HG03066 (cell line): ENCODE measurements at regions not wholly inside any gene's neighbourhood (a gene's known extent, or its start where the extent isn't known, plus 50 kb on each side); places are given as distances from the start of the nearest gene placed in this dataset.

ENCODE experiments used
- ATAC-seq: cut with Tn5 transposase; IDR thresholded peaks from one replicate; pipeline ENCODE4 v1.9.1; 2021; ENCODE audit warnings: low read depth; ENCODE audit not compliant: unreplicated experiment

DNA sequence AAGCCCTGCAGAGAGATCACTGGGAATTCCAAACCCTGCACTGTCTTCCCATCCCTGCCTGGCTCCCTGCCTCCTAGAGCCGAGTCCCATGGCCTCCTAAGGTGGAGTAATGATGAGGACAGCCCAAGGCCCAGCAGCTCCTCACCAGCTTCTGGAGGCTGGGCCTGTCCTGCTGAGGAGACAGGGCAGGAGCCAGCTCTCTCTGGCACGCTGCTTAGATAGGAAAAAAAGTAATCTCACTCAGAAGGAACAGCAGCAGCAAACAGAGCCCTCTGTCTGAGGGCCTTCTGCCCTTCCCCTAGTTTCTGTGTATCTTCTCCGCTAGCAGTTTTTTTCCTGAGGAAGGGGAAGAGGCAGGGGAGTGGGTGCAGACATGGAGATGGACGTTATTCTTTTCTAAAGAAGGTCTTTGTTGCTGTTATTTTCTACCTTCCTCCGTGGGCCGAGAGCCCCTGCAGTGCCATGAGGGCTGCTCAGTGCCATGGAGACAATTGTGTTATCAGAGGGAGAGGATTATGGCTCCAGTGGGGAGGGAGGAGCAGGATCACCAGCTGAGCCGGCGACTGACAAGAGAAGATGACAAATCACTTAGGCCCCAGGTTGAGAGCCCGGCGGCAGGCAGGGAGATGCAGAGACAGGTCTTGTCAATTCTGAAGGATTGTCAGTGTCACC, 315.3 kb downstream of the BUD13 start:
- ATAC-seq, result no peak

DNA sequence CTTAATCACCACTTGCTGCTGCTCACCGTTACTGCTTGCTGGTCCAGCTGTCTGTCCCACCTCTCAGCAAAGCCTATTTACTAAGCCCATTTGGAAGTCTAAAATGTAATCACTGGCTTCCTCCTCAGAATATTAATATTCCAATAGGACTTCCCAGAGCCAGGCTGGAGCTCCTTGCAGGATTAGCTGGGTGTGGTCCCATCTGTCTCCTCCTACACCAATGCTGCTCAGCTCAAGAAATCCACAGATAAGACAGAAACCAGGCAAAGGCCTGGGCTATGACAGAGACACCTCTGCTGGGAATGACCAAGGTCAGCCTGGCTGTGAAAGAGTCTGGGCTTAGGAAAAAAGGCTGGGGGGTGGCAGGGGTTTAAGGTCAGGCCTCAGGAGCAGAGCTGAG, 317.8 kb downstream of the BUD13 start:
- ATAC-seq, result no peak

DNA sequence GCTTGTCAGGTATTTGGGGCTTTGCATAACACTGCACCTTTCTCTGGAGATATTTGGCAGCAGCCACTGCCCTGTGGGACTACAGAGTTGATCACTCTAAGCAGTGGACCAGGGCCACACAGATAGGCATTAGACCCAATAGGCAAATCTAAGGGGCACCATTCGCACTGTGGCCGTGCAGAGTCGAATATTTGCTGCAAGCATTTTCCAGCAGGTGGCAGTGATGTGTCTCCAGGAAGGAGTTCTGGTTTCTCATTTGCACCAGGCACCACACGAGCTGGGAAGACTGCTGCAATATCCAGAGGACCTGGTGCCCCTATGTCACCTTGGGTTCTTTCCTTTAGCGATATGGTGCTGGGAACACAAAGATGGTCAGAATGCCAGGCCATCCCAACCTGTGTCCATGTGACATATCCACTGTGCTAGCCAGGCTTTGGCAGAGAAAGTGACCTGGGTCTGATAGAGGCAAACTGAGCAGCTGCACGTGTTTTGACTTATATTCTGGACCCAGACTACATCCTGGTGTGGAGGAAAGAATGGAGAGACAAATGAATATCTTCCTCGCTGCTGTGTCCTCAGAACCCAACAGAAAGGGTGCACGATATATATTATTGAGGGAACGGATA, 318.7 kb downstream of the BUD13 start:
- ATAC-seq, result no peak

DNA sequence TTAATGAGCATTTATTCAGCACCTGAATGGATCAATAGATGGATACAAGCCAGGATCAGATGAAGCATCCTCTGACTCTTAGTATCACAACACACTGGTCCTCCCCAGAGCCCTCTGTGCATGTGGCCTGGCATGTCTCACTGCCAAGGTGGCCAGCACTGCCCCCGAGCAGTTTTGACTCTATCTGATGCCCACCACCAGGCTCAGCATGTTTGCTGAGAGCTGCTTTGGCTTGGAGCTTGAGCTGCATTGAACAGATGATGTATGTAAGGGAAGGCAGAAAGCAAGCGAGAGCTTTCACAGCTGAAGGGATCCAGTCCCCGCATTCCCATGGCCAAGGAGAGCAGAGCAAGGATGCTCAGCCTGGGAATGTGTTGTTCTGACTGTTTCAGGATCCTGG, 320.3 kb downstream of the BUD13 start:
- ATAC-seq, result no peak

DNA sequence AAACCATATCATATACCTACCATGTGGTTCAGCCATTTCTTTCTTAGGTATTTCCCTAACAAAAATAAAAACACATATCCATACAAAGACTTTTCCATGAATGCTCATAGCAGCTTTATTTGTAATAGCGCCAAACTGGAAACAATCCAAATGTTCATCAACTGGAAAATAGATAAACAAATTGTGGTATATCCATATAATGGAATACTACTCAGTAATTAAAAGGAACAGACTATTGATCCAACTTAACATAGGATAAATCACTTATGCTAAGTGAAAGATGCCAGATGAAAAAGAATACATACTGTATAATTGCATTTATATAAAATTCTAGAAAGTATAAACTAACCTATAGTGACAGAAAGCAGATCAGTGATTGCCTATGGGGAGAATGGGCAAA, 323.3 kb downstream of the BUD13 start:
- no peak for ATAC-seq

DNA sequence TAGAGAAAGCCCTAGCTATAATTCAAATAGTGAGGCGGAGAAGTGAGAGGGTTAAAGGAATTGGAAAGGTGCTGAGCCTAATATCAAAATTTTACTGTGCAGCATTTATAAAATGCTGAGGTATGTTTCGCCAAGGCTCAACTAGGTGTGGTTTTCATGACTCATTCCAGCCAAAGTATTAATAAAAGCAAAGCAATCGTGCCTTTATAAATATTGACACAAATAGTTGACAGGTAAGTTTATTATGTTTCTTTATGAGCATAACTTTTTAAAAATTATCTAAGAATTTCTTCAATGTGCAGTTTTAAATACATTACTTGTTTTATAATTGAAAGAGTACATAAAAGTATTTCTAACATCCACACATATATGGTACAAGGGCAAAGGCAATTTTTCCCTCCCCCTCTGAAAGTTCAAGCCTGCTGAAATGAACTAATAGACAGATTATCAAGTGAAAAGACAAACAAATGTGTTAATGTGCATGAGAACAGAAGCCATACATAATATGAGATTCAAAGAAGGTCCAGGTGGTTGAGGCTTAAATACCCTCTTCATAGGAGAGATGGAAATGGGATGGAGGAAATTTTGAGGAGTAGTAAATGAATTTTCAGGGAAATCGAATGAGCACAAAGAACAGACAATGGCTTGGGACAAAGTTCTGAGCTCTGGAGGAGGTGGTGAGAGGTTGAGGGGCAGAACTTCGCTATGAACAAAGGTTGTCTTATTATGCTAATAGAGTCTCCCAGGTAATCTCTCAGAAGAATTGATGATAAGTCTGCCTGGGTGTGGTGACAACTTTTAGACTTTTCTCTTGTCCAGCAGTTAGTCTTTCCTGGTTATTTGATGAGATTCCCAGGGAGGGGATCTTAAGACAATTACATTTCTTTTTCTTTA, 326.5 kb downstream of the BUD13 start:
- no peak for ATAC-seq

DNA sequence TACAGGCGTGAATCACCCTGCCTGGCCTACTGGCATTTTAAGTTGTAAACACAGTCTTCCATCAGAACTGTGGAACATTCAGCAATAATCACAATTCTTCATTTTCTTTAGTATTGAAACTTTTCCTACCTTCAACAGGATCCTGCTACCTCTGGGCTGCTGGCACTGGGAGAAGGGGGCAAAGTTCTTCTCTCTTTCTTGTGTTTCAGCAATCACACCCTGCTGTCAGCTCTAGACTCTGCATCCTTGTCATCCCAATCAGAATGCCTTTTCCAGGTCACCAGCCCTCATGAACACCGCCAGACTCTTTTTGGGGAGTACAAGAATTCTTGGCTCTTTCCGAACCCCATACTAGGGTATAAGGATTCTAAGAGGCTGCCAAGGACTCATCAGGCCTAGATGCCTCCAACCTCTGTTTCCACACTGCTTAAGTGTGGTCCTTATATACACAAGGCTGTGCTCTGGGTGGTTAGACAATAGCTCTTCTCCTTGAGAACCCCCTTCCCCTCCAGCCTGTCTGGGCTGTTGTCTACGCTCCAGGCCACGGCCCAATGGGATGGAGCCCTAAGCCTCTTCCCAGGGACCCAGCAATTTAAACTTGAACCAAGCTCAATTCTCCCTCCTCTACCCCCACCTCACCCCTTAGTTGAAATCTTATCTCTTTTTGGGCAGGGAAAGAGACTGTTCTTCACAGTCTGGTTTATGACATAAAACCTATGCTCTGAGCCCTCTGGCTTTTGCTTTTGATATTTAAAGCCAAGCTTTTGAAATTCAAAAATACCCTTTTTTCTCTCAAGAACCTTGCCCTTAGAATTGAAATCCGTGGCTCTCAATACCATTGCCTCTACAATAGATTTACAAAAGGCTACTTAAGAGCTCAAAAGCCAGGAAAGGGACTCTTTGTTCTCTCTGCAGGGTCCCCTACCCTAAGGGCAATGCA, 327.4 kb downstream of the BUD13 start:
- no peak for ATAC-seq

DNA sequence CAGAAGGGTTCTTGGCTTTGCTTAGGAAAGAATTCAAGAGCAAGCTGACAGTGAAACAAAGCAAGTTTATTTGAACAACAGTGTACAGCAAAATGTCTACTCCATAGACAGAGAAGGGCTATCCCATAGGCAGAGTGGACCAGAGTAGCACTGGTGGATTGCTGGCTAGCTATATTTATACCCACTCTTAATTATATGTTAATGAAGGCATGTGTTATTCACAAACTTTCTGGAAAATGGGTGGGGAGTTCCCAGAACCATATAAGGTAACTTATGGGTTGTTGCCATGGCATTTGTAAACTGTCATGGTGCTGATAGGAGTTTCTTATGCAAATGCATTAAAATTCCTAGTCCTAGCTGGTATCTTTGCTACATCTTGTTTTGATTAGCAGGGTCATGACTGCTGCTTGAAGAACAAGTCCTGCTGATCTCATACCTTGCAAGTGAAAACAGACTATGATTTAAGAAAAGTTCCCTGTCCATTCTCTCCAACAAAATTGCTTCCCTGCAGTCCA, 330.5 kb downstream of the BUD13 start:
- no peak for ATAC-seq

DNA sequence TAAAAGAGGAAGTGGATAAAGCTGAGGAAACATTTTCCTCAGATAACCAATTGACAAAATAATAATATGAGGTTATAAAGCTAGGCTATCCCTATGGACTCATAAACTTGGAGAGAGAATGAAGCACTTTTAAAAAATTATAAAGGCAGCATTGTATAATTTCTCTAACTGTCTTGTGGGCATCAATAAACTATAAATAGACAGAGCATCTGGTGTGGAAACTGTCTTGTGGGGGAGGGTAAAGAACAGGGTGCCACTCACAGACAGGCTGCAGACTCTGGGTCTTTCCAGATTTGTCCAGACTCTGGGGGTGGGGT, 333.5 kb downstream of the BUD13 start:
- no peak for ATAC-seq

DNA sequence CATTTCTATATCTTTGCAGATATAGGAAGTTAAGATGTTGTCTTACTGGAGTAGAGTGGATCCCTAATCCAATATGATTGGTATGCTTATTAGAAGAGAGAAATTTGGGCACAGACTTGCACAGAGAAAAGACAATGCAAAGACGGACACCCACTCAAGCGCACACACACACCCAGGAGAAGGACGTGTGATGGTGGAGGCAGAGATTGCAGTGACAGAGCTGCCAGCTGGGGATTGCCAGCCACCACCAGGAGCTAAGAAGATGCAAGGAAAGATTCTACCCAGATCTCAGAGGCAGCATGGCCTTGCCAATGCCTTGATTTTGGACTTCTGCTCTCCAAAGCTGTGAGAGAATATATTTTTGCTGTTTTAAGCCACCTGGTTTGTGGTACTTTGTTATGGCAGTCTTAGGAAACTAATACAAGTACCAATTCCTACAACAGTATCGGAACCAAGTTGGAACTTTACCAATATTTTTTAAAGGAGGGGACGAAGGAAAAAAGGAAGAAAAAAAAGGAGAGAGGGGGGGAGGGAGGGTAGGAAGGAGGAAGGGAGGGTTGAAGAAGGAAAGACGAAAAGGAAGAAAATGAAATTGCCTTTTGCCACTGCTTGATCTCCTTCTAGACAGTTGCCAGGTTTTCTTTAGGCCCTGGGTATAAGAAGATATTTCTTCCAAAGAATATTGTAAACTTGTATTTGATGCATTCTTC, 334.0 kb downstream of the BUD13 start:
- no peak for ATAC-seq

DNA sequence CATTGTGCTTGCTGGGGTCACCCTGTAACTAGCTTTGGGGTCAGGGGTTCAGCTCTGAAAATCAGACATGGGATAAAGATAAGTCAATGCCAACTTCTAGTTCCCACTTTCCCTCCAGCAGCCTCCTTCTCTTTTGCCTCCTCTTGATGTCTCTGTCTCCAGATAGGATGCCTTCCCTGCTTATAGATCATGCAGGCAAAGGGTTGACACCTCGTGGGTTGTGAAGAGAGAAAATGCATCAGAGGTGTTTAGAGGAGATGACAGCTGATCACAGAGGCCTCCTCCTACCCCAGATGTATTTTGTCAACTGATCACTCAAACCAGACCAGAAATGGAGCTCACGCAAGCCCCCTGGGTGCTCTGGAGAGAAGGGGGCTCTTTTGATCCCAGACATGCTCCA, 337.8 kb downstream of the BUD13 start:
- no peak for ATAC-seq

DNA sequence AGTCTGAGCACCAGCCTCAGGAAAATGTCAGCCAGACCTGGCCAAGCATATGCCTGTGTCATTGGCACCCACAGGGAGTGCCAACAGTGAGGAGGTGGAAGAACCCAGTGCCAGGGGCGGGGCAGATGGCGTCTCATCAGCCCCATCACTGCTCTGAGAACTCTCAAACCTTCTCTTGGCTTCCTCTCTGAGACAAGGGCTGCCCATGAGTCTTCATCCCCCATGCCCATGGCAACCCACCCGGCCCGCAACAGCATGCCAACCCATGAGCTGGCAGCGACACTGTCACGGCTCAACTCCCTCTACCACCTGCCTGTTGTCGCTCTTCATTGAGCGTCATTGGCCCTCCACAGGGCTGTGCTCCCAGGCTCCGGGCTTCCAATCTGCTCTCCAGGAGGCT, 340.5 kb downstream of the BUD13 start:
- no peak for ATAC-seq

DNA sequence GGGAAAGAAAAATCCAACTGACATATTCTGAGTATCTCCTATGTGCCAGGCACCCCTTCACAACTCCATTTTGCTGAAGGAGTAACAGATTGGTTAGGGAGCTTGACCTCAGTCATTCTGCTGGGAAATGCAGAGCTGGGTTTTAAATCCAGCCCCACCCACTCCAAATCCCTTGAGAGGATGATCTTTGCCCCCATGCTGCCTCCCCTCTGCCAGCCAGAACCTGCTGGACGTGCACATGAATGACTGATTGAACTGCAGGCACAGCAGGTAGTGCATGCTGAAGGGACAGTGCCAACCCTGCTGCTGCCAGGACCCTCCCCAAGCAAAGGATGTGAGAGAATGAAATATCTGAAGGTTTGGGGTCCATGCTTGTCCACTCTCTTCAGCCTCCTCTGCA, 340.9 kb downstream of the BUD13 start:
- no peak for ATAC-seq

DNA sequence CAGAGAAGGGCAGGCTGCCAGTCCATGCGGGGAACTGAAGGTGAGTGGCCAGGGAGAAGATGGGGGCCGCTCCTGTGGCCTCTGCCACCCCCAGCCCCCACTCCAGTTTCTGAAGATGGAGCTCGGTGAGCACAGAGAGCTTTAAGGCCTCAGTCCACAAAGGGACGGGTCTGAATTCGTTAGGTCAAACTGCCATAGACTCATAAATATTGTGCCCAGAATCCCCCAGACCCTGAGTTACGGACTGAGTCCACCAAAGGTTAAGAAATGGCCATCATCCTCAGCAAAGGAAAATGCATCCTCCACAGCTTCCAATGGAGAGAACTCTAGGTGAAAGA, 344.2 kb downstream of the BUD13 start:
- ATAC-seq, result no peak

DNA sequence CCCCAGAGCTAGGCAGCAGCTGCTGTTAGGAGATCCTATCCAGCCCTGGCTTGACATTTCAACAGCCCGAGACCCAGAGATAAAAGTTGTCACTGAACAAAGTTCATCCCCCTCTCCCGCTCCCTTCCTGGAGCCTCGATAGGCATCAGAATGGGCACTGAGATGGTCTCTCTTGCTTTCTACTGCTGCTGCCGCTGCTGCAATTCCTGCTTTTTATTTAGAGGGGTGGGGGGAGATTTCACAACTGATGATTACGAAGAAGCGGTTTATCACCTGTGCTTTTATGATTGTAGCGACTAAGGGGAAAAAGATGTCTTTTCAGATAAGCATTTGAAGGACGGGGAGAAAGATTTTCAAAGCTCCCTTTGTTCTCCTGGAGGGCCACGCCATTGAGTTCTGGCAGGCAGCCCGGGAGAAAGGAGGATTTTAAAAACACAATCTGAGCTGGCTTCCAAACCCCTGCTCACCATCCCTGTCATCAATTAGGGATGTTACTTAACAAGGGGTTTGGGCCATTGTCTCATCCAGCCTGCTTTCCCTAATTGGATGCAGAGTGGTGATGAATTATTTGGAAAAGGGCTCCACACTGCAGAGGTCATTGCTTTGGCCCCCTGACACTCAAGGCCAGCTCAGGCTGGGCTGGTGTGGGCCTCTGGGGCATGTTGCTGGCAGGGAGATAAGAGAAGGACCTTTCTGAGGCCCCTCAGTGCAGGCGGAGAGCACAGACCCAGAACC, 344.7 kb downstream of the BUD13 start:
- ATAC-seq, result no peak

DNA sequence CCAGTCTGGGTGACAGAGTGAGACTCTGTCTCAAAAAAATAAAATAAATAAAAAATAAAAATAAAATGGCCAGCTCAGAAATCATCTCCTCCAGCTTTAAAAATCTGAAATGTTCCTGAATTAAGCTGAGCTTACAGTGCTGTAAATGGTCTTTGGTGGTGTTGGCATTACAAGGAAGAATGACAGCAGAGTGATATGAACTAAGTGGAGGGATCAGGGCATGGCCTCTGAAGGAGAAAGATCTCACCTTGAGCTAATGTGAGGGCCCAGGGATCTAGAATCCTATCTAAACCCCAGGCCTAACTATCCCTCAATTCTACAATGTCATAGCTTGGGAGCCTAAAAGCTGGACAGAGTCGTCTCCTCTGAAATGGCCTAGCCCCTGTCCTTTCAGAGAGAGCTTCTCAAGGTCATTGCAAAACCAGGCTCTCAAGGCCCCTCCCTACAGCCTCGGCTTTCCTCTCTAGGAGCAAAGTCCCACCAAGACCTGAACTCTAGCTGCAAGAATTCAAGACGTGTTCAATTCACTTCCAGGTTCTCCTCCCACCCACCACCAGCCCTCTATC, 345.4 kb downstream of the BUD13 start:
- ATAC-seq, result no peak

DNA sequence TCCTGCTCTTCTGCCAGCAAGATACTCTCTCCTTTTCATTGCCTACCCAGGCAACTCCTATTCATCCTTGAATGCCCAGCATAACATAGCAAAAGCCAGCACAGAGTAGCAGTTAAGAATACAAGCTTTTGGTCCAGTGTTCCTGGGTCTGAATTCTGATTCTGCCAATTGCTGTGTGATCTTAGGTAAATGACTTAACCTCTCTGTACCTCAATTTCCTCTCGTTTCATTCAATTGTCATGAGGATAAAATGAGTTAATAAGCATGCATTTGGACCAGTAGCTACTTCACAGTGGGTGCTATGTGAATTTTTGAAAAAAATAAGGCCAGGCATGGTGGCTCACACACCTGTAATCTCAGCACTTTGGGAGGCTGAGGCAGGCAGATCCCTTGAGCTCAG, 346.0 kb downstream of the BUD13 start:
- ATAC-seq, result no peak

DNA sequence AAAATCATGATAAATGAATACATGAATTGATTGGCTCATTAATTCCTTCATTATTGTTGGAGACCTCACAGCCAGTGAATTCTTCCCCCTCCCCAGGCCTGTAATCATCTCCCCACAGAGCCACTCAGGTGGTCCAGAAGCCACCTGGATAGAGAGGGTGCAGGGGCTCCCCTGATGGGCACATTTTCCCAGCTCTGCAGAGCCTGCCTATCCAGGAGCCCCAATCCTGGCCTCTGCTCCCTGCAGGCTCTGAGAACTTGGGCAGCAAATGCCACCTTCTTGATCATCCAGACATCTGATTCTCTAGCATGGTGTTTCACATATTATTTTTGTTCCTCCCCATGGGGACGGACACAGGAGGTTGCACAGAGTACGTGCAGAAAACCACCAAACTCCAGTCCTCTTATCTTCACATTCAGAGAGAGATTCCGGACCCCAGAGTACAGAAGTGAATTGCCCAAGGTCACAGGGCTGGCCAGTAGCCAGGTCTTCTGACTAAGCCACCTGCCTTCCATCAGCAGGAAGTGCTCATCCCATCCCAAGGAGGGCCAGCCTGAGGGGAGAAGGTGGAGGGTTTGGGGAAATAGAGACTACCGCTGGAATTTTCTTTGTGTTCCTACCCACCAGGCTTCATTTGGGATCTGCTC, 348.0 kb downstream of the BUD13 start:
- no peak for ATAC-seq
